Activated CD4-positive, alpha-beta T cell treated with anti-CD3 and anti-CD28 coated beads, Interleukin-2, amount 50 U/mL, for 24 hours (primary cell): ENCODE measurements at regions not wholly inside any gene's neighbourhood (a gene's known extent, or its start where the extent isn't known, plus 50 kb on each side); places are given as distances from the start of the nearest gene placed in this dataset.

Experiments
- DNase-seq, 2 donors: peaks; one replicate each; pipeline ENCODE4 v3.0.0-alpha.2; 2020; ENCODE audit warnings: low read depth in 1 of 2, low spot score in 1 of 2

GRCh38 chr1:4268262-4268888, 368.3 kb upstream of the C1orf174 start:
- DNase-seq, result no peak

DNA sequence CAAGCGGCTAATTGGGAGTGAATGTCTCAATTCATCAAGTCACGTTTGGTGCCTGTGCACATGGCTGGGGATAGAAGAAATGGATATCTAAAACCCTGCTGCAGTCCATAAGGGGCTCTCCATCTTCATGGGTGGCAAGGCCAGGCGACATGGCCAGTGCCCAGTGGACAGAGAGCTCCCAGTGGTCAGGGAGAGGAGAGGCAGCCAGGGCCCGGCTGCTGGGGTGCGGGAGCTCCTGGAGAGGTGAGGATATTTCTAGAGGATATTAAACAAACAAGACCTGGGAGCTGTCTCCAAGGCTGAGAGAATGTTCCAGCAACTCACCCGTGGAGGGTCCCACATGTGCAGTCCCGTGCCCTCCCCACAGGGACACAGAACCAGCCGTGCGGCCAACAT, 368.8 kb upstream of the C1orf174 start:
- DNase-seq, result no peak

DNA sequence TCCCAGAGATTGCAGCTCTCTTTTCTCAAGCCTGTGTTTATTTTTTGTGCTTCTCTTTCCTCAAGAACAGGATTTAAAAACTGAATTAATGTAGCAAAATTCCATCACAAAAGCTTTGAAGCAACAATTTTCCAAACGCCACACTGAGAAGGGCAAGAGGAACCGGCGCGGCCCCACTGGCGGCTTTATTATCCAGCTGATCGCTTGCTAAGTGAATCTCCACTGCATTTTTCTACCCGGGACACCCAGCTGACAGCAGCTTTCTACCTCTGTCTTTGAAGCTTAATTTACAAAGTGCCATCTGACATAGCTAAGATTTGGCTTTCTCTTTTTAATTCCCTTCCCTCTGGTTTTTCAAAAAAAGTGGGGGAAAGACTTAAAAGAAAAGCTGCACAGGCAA, 369.3 kb upstream of the C1orf174 start:
- DNase-seq, result no peak

GRCh38 chr1:4269952-4270570, 370.0 kb upstream of the C1orf174 start:
- DNase-seq, result no peak

DNA sequence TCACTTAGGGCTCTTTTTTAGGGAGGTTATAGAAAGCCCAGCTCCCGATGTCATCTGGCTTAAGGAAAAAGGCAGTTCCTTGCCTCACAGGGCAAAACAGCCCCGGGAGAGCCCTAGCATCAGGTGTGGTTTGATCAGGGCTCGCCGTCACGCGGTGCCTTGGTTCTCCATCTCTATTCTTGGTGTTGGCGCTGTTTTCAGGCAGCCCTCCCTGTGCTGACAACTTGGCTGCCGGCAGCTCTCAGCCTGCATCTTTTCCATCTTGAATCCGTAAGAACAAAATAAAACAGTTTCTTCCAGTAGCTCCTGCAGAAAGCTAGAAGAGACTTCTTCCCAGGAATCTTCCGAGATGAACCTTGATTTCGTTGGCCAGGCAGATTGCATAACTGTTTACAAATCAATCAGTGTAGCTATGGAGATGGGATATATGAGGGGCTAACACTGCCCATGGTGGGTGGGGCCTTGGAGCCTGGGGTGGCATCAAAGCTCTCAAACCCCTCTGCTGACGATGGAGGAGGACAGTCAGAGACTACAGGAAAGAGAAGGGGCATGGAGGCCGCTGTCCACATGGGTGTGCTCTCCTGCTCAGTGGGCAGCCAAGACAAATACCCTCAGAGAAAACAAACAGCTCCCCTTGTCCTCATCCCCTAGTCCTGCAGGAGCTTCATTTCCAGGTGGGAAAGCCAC, 370.7 kb upstream of the C1orf174 start:
- no peak for DNase-seq

GRCh38 chr1:4271338-4271998, 371.4 kb upstream of the C1orf174 start:
- no peak for DNase-seq

DNA sequence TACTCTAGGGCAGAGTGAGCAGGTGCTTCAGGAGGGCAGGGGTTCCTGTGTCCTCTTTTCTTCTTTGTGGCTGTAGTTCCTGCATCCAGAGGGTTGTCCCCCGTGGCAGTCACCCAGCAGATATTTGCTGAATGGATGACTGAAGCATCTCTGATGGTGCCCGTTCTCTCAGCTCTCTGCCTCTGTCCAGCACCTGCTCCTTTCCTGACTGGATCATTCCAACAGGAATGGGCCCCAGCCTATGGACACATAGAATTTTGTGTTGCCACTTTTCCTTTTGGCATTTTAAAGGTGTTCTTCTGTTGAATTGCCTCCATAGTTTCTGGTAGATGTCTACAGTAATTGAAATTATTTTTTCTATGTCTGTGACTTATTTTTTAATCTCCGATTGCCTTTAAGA, 372.5 kb upstream of the C1orf174 start:
- DNase-seq, result no peak

DNA sequence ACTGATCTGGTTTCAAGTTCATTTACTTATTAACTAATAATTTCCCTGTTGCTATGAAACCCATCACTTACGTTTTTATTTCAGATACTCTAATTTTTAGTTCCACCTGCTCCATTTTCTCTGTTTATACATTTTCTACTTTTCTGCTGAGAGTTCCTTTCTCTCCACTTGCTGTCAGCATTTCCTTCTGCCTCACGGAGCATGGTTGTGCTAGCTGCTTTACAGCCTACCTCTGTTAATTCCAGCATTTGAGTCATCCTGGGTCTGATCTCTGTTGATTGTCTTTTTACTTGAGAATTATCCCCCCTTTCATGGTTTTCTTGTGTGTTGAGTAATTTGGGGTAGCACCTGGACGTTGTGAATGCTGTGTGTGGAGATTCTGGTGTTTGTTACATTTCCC, 373.2 kb upstream of the C1orf174 start:
- no peak for DNase-seq

DNA sequence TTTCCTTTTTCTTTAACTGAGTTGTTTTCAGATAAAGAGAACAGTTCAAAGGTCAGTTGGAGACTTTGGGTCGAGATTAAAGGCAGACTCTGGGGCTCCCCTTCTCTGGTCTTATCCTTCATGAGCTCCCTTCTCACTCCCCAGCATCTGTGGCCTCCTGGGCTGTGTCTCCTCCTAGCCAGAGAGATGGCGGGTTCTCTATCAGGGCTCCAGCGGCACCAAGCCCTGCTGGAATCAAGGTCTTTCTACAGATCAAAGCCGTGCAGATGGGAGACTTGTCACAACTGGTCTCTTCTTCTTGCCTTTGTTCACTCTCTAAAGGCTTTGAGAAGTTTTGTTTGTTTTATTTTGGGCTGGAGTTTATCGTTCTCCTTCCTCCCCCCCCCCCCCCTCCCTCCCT, 373.7 kb upstream of the C1orf174 start:
- DNase-seq, result no peak

GRCh38 chr1:4275083-4275482, 375.0 kb upstream of the C1orf174 start:
- no peak for DNase-seq

GRCh38 chr1:4276238-4276637, 376.2 kb upstream of the C1orf174 start:
- DNase-seq, result no peak

- DNase-seq, result no peak
Observed at GRCh38 chr1:4277598-4277997, 376.8 kb upstream of the AJAP1 start.

GRCh38 chr1:4284976-4285375, 369.4 kb upstream of the AJAP1 start:
- no peak for DNase-seq

- no peak for DNase-seq
Observed at GRCh38 chr1:4292861-4293260, 361.5 kb upstream of the AJAP1 start.

GRCh38 chr1:4298361-4299083, 355.9 kb upstream of the AJAP1 start:
- DNase-seq, result no peak

DNA sequence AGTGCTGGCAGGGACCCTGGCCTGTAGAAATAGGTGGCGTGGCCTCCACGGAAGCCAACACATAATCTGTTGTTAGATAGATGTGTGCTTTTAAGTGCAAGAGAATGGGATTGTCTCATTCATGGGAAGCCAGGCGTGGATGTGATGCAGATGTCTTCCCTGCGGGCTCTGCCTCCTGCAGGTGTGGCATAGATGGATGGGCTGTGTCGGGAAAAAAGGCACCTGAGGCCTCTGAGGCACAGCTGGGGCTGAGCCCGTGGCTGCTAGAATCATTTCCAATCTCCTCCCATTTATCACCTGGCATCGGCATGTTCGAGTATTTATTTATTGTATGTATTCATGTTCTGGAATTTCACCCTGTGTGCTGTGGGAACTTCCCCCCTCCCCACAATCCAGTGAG, 353.4 kb upstream of the AJAP1 start:
- DNase-seq, result no peak

DNA sequence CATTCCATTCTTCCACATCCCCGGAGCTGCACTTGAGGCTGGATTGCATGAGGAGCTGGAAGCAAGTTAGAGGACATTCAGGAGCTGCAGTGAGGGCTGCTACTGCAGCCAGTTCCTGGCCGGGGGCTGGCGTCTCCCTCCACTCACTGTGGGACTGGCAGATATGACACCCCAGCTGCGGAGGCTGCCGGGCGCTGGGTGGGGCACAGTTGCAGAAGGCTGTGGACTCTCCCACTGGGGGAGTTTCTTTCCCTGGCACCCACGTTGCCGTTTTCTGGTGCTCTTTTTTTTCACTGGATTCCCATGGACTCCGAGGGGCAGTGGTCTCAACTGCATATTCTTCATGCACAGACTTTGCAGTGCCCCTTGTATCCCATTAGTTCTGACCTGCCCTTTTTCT, 351.1 kb upstream of the AJAP1 start:
- no peak for DNase-seq

- no peak for DNase-seq
Observed at GRCh38 chr1:4305526-4306301, 348.7 kb upstream of the AJAP1 start.

GRCh38 chr1:4306559-4307467, 347.6 kb upstream of the AJAP1 start:
- no peak for DNase-seq

GRCh38 chr1:4307468-4307845, 347.0 kb upstream of the AJAP1 start:
- DNase-seq, result no peak
